UCSD-AML1 (cell line): ENCODE measurements at regions not wholly inside any gene's neighbourhood (a gene's known extent, or its start where the extent isn't known, plus 50 kb on each side); places are given as distances from the start of the nearest gene placed in this dataset.

ENCODE experiments used
- DNase-seq: peaks from one replicate; lab custom pipeline; 2025; ENCODE audit not compliant: unreplicated experiment; lab: John Stamatoyannopoulos, UW

GRCh38 chr12:118748478-118749380, 232.6 kb upstream of the SRRM4 start:
- no peak for DNase-seq

GRCh38 chr12:118749646-118750045, 231.7 kb upstream of the SRRM4 start:
- no peak for DNase-seq

DNA sequence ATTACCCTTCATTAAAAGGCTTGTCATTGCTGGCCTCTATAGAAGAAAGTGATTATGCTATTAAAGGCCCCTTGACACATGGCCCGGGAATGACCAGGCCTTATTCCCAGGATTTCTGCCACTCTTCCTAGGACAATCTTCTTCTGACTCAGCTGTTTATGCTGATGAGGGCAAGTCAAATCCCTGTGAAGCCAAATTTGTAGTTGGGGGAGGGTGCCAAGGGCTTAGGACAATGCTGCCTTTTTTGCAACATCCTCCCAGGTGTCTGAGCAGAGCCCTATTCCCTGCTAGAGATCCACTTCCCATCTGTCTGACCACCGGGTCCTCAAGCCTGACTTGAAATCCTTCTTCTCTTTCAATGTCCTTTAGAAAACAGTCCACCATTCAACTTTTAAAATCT, 230.7 kb upstream of the SRRM4 start:
- DNase-seq: no peak

DNA sequence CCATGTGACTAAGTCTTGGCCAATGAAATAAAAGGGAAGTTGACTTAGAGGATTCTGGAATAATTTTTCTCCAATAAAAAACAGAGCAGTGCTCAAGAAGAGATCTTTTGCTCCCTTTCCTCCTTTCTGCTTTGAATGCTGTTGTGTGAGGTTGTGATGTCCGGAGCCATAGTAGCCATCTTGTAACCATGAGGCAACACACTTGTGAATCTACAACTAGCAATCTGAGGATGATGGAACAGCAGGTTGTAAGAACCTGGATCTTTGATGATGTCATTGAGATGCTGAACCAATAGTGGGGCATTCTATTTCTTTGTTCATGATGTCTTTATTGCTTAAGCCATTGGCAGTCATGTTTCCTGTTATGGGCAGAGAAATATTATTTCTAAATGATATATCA, 230.0 kb upstream of the SRRM4 start:
- no peak for DNase-seq

- DNase-seq: no peak
Observed at GRCh38 chr12:118760623-118761022, 220.7 kb upstream of the SRRM4 start.

- no peak for DNase-seq
Observed at GRCh38 chr12:118763234-118763633, 218.1 kb upstream of the SRRM4 start.

GRCh38 chr12:118773956-118774723, 207.2 kb upstream of the SRRM4 start:
- no peak for DNase-seq

DNA sequence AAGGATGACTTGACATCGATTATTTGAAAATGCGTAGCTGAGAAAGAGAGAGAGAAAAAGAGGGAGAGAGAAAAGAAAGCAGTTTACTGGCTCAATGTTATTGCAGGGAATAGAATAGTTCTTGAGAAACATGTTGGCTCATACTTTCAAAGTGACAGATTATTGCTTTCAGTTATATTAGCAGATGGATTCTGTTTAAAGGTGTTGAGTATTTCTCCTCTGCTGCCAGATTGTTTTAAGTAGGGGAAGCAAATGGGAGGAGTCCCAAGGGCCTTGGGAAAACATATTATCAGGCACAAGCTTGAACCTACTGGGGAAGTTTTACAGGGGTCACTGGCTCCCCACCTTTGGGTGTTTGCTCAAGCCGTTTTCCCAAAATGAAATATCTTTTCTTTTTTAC, 203.8 kb upstream of the SRRM4 start:
- no peak for DNase-seq

GRCh38 chr12:118778077-118778476, 203.3 kb upstream of the SRRM4 start:
- DNase-seq: no peak

GRCh38 chr12:118780939-118781338, 200.4 kb upstream of the SRRM4 start:
- DNase-seq: no peak

- DNase-seq: no peak
Observed at GRCh38 chr12:118781692-118782091, 199.6 kb upstream of the SRRM4 start.

DNA sequence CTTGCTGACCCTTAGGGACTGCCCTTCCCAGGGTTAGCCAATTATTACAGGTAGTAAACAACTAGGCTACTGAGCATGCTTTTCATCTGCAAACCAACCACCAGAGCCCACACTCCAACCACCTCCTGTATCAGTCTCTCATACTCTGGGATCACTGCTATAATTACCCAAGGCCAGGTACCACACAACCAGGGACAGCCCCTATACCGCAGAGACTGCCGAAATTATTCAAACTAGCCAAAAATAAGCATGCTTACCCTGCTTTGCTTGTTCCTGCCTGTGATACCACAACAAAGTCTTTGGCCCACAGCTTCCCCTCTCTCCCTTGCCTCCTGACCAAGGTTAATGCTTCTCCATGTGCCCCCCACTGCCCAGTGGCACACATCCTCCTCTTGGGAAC, 197.6 kb upstream of the SRRM4 start:
- DNase-seq: no peak

DNA sequence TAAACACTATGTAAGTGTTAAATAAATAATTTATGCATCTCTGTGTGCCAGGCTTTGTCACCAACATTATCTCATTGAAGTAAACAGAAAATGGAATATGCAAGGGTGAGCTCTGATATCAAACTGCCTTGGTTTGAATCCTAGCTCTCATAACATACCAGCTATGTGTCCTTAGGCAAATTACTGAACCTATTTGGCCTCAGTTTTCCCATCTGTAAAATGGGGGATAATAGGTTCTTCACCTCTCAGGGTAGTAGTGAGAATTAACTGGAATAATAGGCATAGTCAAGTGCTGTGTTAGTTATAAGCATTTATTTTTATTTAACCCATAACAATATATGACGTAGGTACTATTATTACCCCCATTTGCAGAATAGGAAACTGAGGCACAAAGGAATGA, 190.8 kb upstream of the SRRM4 start:
- no peak for DNase-seq

DNA sequence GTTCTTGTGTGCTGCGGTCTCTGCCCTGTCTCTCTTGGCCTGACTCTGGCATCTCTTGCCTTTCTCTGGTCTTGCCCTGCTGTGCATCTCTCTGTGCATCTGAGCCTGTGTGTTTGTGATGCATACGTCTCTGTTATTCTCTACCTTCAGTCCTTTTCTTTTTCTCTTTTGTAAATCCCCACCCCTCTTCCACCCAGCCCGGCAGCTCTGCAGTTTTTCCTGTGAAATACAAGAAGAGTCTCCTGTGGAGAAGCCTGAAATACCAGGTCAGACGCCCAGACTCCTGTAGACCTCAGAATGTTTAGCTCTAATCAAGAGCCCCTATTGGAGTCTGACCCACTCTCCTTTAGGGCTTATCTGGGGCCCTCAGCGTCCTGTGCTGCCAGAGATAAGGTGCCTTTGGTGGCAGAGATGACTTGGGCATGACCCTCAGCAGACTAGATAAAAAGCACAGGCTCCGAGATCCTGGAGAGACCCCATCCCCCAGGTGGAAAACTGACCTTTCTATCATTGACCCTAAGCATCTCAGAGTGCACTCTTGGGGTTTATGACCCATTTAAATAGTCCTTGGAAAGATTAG, 167.5 kb upstream of the SRRM4 start:
- DNase-seq: no peak

GRCh38 chr12:118816296-118816695, 165.0 kb upstream of the SRRM4 start:
- DNase-seq: no peak

- DNase-seq: no peak
Observed at GRCh38 chr12:118821386-118821925, 159.9 kb upstream of the SRRM4 start.

- DNase-seq: no peak
Observed at GRCh38 chr12:118822512-118822911, 158.8 kb upstream of the SRRM4 start.

DNA sequence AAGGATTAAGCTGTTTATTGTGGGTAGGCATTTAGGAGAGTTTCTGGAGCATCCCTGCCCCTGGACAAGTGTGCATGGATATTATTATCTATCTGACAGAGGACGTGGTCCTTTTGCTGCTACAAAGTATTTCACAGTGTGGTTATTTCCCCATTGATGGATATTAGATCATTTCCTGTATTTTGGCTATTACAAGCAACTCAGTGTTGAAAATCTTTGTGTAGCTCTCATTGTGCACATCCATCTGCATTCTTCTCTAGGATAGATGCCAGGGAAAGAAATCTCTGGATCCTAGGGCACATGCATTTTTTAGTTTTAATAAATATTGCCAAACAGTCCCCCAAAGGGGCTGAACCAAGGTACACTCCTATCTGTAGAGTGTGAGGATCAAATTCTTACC, 154.3 kb upstream of the SRRM4 start:
- DNase-seq: no peak

DNA sequence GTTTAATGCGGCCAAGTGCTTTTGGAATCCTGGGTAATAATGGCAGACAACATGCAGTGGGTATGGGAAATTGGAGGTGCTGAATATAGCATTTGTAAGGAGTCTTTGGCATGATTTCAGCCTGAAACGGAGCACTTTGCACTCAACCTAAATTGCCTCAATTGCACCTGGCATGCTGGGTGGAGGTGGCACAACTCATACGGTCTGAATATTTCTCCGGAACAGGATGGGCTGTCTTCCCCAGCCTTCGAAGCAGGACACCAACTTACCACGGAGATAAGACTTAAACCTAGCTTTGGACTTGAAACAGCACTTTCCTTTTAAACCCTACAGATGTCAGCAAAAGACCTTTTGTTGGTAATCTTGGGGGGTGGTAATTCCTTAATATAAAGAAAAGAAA, 153.7 kb upstream of the SRRM4 start:
- no peak for DNase-seq

- no peak for DNase-seq
Observed at GRCh38 chr12:118830296-118830695, 151.0 kb upstream of the SRRM4 start.

GRCh38 chr12:118835926-118836325, 145.4 kb upstream of the SRRM4 start:
- no peak for DNase-seq

GRCh38 chr12:118840399-118840798, 140.9 kb upstream of the SRRM4 start:
- no peak for DNase-seq
